Rectal smooth muscle tissue (tissue), 1 donor: ENCODE measurements at regions not wholly inside any gene's neighbourhood (a gene's known extent, or its start where the extent isn't known, plus 50 kb on each side); places are given as distances from the start of the nearest gene placed in this dataset.

Experiments
- H3K27ac ChIP-seq: one replicate; pipeline ENCODE4 v1.7.0; 2013; ENCODE audit warnings: low read depth, low read length, inconsistent platforms
- H3K27me3 ChIP-seq: one replicate; pipeline ENCODE4 v1.7.0; 2013; ENCODE audit warnings: low read length; ENCODE audit not compliant: control insufficient read depth, insufficient read depth
- H3K36me3 ChIP-seq: one replicate; pipeline ENCODE4 v1.7.0; 2013; ENCODE audit warnings: low read length; ENCODE audit not compliant: control insufficient read depth, insufficient read depth
- H3K4me1 ChIP-seq: one replicate; pipeline ENCODE4 v1.7.0; 2013; ENCODE audit warnings: low read length; ENCODE audit not compliant: control insufficient read depth, insufficient read depth
- H3K4me3 ChIP-seq: one replicate; pipeline ENCODE4 v1.7.0; 2013; ENCODE audit warnings: low read length
- H3K9ac ChIP-seq: one replicate; pipeline ENCODE4 v1.7.0; 2013; ENCODE audit warnings: low read length

DNA sequence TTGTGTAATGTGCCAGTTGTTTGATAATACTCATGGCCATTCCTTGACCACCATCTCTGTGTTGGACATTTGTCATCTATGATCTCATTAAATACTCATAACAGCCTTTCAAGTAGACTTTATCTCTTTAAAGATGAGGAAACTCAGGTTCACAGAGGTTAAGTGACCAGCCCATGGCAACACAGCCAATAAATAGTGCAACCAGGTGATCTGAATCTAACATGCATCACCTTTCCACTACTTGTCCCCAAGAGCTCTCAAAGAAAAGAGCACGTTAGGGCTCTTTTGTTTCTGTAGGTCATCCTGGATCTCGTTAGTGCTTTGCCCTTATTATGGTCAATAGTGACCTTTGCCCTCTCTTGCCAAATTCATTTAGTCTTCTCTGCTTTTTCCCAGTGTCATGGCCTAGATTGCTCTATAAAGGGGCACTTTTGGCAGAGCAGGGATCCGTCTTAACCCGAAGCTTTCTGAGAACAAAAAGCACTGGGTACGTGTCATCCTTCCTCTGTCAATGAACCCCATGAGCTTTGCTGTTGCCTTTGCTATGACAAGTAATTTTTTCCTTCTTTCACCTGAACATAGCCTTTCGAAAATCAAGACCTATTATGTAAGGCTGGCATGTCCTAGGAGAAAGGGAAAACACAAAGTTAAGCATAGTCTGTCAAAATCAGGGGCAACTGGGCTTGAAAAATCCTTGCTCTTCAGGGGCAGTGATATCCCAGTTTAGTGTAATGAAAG is 88.0 kb upstream of the PLXNA2 start:
- Histone ChIP-seq H3K36me3 (no peaks in the 10 kb centered on the region), H3K27me3 (no peaks in the 10 kb centered on the region), H3K4me1 (no peaks in the 10 kb centered on the region), H3K27ac (no peak overlapping the region), H3K4me3 (no peak overlapping the region), H3K9ac (no peak overlapping the region)

DNA sequence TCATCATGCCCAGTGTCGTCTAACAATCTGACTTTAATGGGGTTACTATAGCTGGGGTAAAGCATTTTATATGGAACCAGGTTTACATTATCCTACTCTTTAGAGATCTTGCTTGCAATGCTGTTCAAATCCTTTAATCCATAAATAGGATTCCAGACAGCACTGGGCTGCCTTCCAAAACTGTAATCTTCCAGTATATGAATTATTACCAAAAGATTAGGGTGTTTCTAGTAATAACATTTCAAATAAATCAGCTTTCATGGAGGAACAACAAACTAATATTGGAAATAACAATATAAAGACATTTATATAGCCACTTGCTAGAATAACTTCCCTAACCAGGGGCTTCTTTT is 88.6 kb upstream of the PLXNA2 start:
- no peaks in the 10 kb centered on the region for H3K4me1 ChIP-seq
- H3K27ac ChIP-seq = no peak overlapping the region
- H3K36me3 ChIP-seq = no peaks in the 10 kb centered on the region
- no peaks in the 10 kb centered on the region for H3K27me3 ChIP-seq
- H3K9ac ChIP-seq = no peak overlapping the region
- no peak overlapping the region for H3K4me3 ChIP-seq

DNA sequence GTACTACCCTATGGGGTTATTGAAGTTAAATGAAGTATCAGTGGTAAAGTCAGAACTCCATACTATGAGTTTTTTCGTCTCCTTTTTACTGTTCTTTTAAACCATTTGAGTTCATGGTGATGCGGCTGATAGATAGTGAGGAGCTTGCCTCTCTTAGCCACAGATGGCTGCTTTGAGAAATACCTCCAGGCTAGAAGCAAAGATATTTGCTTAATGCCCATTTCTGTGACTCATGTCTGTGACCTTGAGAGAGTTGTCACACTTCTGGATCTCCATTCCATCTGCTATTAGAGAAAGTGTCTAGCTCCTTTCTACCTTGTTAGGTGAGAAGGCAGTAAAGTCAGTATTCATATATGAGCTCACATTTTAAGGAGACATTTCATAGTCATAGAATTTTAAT is 89.5 kb upstream of the PLXNA2 start:
- H3K4me1 ChIP-seq = no peaks in the 10 kb centered on the region

DNA sequence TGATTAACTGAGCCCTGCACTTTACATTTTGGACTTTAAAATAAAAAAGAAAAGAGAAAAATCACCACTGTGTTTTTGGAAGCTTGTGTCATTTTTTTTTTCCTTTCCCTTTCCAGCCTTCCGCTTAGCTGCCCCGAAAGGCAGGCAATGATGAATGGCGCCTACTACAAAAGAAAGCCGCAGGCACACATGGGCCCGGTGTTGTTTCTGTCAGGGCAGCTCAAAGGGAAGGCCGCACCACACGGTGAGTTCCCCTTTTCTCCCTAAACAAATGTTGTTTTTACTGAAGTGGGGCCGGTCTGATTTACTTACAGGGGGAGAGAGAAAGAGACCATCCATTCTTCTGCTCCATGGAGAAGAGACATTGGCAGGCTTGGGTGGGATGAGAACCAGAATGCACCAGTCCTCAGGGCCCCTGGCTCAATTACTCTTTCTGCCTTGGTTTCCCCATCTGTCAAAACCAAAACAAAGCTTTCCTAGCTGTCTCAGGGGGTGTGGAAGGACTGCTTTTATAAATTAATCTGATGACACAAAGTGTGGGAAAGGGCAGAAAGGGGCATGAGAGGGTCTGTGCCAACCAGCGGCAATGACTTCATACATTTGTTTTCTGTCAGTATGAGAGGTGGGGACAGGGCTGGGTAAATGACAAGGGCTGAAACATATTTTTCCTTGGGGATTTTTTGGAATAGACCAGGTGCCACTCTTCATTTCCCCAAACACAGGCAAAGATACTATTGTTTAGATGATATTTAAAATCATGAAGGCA is 91.4 kb upstream of the PLXNA2 start:
- Histone ChIP-seq H3K27me3 (no peaks in the 10 kb centered on the region), H3K27ac (no peak overlapping the region)

More for the DNA sequence above, 89.5 kb upstream of the PLXNA2 start:
- H3K27me3 ChIP-seq = no peaks in the 10 kb centered on the region
- no peaks in the 10 kb centered on the region for H3K36me3 ChIP-seq
- no peak overlapping the region for H3K9ac ChIP-seq
- H3K27ac ChIP-seq = no peak overlapping the region
- H3K4me3 ChIP-seq = no peak overlapping the region

DNA sequence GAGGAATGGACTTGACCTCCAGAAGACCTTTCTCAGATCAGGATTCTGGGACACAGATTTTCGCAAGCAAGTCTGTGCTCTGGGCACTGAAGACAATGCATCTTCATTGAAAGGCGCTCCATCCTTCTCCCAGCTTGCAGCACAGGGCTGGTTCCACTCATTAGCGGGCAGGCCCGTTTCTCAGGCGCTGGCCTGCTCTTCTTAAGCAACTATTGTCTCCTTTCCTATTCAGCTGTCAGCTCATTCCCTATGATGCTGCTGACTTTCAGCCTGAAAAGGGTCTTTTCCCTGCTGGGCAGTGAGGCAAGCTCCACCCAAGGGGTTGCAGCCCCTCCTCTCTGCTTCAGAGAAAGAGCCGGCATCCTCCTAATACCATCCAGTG is 91.9 kb upstream of the PLXNA2 start:
- no peak overlapping the region for H3K9ac ChIP-seq
- no peaks in the 10 kb centered on the region for H3K4me1 ChIP-seq
- no peak overlapping the region for H3K27ac ChIP-seq
- H3K4me3 ChIP-seq = no peak overlapping the region
- no peaks in the 10 kb centered on the region for H3K27me3 ChIP-seq
- H3K36me3 ChIP-seq = no peaks in the 10 kb centered on the region

More for the DNA sequence above, 91.4 kb upstream of the PLXNA2 start:
- Histone ChIP-seq H3K4me1 (no peaks in the 10 kb centered on the region), H3K4me3 (no peak overlapping the region), H3K9ac (no peak overlapping the region), H3K36me3 (no peaks in the 10 kb centered on the region)

DNA sequence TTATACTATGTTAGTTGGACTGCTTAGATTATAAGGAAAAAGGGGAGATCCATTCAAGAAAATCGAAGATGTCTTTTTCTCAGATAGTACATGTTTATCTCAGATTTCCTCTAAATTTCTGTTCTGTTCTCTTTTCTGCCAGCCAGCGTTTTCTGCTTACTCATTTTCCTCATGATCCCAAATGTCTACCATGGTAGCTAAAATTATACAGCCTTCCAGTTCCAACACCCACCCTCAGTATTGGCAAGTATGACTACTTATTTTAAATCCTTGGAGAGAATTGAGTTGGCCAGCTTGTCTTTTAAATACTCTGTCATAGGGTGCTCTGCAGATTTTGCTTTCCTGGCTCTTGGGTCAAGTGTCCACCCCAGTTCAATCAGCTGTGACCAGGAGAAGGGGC is 95.7 kb upstream of the PLXNA2 start:
- no peaks in the 10 kb centered on the region for H3K36me3 ChIP-seq
- no peaks in the 10 kb centered on the region for H3K27me3 ChIP-seq
- H3K9ac ChIP-seq = no peak overlapping the region
- no peaks in the 10 kb centered on the region for H3K4me1 ChIP-seq
- no peak overlapping the region for H3K4me3 ChIP-seq
- H3K27ac ChIP-seq = no peak overlapping the region

DNA sequence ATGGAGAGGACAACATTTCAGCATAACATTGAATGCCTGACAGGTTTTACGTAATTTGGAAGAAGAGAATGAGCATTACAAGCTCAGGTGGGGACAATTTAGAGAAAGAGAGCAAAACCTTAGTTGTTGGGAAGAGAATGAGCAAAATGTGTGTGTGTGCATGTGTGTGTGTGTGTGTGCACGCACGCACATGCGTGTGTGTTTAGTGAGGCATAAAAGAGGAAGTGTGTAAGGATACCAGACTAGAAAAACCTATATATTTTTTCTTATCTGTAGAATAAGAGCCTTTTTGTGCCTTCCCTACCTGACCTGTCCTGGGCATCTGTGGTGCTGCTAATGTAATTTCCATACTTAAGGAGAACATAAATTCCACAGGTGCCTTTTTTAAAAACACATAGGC is 99.0 kb upstream of the PLXNA2 start:
- H3K4me3 ChIP-seq = no peak overlapping the region
- H3K27me3 ChIP-seq = no peaks in the 10 kb centered on the region
- no peaks in the 10 kb centered on the region for H3K4me1 ChIP-seq
- H3K36me3 ChIP-seq = no peaks in the 10 kb centered on the region
- H3K27ac ChIP-seq = no peak overlapping the region
- no peak overlapping the region for H3K9ac ChIP-seq

DNA sequence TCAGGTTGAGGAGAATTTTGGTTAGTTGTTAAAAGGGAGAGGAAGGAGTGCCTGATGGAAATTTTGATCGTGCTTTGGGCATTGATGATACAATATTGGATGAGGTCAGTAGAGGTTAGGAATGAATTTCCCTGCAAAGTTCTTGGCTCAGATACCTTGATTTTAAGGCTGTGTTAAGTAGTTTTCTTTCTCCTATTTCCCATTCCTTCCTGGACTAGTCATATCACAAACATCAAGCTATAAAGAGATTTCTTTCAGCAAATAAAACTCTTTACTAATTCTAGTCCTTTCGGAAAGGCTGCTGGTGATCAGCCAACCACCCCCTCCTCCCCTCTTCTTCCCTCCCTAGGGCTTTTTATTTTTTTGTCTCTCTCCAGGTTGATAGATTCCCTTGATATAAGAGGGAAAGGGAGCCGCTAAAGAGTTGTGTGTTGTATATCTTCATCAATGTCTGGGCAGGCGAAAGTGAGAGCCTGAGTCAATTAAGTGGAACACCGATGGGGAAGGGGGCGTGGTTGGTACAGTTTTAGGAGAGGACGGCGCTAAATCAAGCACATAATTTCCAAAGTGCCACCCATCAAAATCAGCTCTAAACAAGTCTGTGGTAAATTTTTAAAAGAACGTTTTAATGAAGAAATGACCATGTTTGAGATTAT is 100.1 kb upstream of the PLXNA2 start:
- Histone ChIP-seq H3K4me3 (no peak overlapping the region), H3K27ac (no peak overlapping the region), H3K27me3 (no peaks in the 10 kb centered on the region), H3K4me1 (no peaks in the 10 kb centered on the region), H3K9ac (no peak overlapping the region), H3K36me3 (no peaks in the 10 kb centered on the region)

DNA sequence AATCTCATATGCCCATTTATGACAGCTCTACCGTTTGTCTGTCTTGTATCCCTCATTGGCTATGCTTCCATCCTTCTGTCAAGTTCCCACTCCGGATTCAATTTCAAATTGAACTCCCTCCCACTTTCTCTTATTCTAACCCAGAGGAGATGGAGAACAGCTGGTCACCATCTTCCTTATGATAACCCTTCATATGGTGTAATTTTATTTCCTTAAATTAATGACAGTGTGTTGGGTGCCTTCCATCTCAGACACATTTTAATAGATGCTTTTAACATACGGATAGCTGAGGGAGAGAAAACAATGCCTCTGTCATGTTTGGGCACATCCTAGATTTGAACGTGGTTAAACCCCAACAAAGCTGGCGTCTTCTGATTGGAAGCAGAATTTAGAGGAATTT is 103.0 kb upstream of the PLXNA2 start:
- no peaks in the 10 kb centered on the region for H3K27me3 ChIP-seq
- H3K36me3 ChIP-seq = no peaks in the 10 kb centered on the region
- no peak overlapping the region for H3K27ac ChIP-seq
- H3K4me1 ChIP-seq = no peaks in the 10 kb centered on the region
- H3K9ac ChIP-seq = no peak overlapping the region
- no peak overlapping the region for H3K4me3 ChIP-seq

DNA sequence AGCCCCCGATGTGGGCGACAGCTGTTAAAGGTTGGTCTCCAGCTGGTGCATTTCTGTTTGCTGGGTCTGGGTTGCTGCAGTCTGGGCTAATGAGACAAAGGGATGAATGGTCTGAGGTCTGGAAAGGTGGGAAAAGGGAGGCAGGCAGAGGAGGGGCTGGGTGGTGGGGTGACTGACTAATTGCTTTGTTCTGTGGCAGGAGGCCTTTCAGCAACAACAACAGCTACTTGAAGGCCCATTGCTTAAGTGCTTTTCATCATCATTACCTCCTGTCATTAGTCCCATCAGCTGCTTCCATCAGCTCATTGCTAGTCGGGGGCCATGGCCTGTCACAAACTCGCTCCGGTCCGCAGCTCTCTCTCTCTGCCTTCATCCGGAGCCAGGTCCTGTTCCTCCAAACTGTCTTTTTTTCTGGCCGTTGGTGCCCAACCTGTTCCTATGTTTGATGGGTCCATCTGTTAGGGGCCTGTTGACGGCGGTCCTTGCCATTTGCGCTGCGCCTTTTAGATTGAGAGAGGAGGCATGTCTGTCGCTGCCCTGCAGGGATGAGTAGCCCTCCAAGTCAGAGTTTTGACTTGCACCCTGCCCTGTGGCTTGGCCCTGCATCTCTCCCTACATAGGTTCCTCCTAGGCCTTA is 105.6 kb upstream of the PLXNA2 start:
- no peaks in the 10 kb centered on the region for H3K36me3 ChIP-seq
- no peak overlapping the region for H3K4me3 ChIP-seq
- H3K9ac ChIP-seq = no peak overlapping the region
- H3K4me1 ChIP-seq = no peaks in the 10 kb centered on the region
- no peak overlapping the region for H3K27ac ChIP-seq
- H3K27me3 ChIP-seq = no peaks in the 10 kb centered on the region

DNA sequence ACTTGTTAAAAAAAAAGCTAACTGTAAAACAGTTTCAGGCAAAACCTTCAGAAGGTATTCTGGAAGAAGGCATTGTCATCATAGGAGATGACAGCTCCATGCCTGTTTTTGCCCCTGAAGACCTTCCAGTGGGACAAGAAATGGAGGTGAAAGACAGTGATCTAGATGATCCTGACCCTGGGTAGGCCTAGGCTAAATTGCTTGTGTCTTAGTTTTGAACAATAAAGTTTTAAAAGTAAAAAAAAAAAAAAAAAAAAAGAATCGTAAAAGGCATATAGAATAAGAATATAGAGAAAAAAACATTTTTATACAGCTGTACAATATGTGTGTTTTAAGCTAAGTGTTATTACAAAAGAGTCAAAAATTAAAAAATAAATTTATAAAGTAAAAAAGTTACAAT is 106.6 kb upstream of the PLXNA2 start:
- H3K4me3 ChIP-seq = no peak overlapping the region
- H3K36me3 ChIP-seq = no peaks in the 10 kb centered on the region
- no peak overlapping the region for H3K9ac ChIP-seq
- no peaks in the 10 kb centered on the region for H3K27me3 ChIP-seq
- H3K27ac ChIP-seq = no peak overlapping the region
- no peaks in the 10 kb centered on the region for H3K4me1 ChIP-seq

DNA sequence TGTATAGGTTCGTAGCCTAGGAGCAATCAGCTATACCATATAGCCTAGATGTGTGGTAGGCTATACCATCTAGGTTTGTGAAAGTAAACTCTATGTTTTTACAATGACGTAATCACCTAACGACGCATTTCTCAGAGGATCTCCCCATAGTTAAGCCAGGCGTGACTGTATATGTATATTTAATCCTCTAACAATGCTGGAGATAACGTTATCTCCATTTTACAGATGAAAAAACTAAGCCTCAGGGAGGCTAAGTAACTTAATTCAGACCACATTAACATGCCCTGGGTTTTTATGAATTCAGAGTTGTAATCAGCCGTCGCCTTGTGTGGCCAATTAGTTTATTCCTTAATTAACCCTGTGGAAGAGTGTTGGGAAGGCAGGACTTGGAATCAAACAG is 107.7 kb upstream of the PLXNA2 start:
- H3K9ac ChIP-seq = no peak overlapping the region
- H3K4me3 ChIP-seq = no peak overlapping the region
- H3K27me3 ChIP-seq = no peaks in the 10 kb centered on the region
- H3K36me3 ChIP-seq = no peaks in the 10 kb centered on the region
- no peaks in the 10 kb centered on the region for H3K4me1 ChIP-seq
- H3K27ac ChIP-seq = no peak overlapping the region
